H1 (cell line): ENCODE measurements at regions not wholly inside any gene's neighbourhood (a gene's known extent, or its start where the extent isn't known, plus 50 kb on each side); places are given as distances from the start of the nearest gene placed in this dataset.

Experiments used
- CHD1 ChIP-seq: IDR thresholded peaks from 2 replicates; pipeline ENCODE4 v1.6.1; 2012; ENCODE audit warnings: low read depth, low read length, improper control_type of control experiment
- CHD2 ChIP-seq: IDR thresholded peaks from 2 replicates; pipeline ENCODE4 v1.6.1; 2012; ENCODE audit warnings: low read length, improper control_type of control experiment
- HDAC6 ChIP-seq: IDR thresholded peaks from one replicate; pipeline ENCODE4 v1.7.1; 2012; ENCODE audit warnings: low read depth, mild to moderate bottlenecking, inconsistent platforms, low read length, moderate library complexity
- MAX ChIP-seq: IDR thresholded peaks from 2 replicates; pipeline ENCODE4 v1.6.1; 2012; ENCODE audit warnings: inconsistent platforms
- POLR2AphosphoS5 ChIP-seq: IDR thresholded peaks from 2 replicates; pipeline ENCODE4 v1.6.1; 2011; ENCODE audit warnings: low read depth, low read length
- RNF2 ChIP-seq: fragments of 200-900, 300-1000 bp; sonication (generic); IDR thresholded peaks from 2 replicates; pipeline ENCODE4 v1.7.1; 2016; ENCODE audit warnings: borderline replicate concordance, low read depth, mild to moderate bottlenecking, antibody characterized with exemption, low read length; ENCODE audit not compliant: poor library complexity, severe bottlenecking; ENCODE audit errors: missing control alignments
- SIX5 ChIP-seq: IDR thresholded peaks from 2 replicates; pipeline ENCODE4 v1.6.1; 2011; ENCODE audit warnings: mild to moderate bottlenecking, low read depth, low read length

GRCh38 chr10:125578658-125579315 is 104.2 kb downstream of the TEX36 start (continued):
- TF ChIP-seq RNF2 (no peak), SIX5 (no peak), CHD2 (no peak), POLR2AphosphoS5 (no peak), HDAC6 (no peak), CHD1 (no peak), MAX (no peak)
